Neuronal stem cell (in vitro differentiated cells): ENCODE measurements at regions not wholly inside any gene's neighbourhood (a gene's known extent, or its start where the extent isn't known, plus 50 kb on each side); places are given as distances from the start of the nearest gene placed in this dataset.

ENCODE experiments used
- DNase-seq: peaks from one replicate; pipeline ENCODE4 v3.0.0-alpha.2; 2013; ENCODE audit warnings: low spot score
- H2AFZ ChIP-seq: one replicate; pipeline ENCODE4 v1.6.1; 2013; ENCODE audit warnings: mild to moderate bottlenecking, low read length, inconsistent platforms
- H2AK5ac ChIP-seq: 2 replicates; pipeline ENCODE4 v1.6.1; 2013; ENCODE audit warnings: low read depth, mild to moderate bottlenecking, inconsistent platforms, low read length, moderate library complexity, mixed read lengths
- H2BK120ac ChIP-seq: 2 replicates; pipeline ENCODE4 v1.6.1; 2013; ENCODE audit warnings: low read depth, mild to moderate bottlenecking, inconsistent platforms, low read length, moderate library complexity, mixed read lengths
- H2BK12ac ChIP-seq: one replicate; pipeline ENCODE4 v1.6.1; 2013; ENCODE audit warnings: low read length, inconsistent platforms
- H2BK15ac ChIP-seq: 2 replicates; pipeline ENCODE4 v1.6.1; 2013; ENCODE audit warnings: mild to moderate bottlenecking, low read length, inconsistent platforms, mixed read lengths
- H2BK5ac ChIP-seq: one replicate; pipeline ENCODE4 v1.6.1; 2013; ENCODE audit warnings: inconsistent platforms, mild to moderate bottlenecking, low read length, moderate library complexity
- H3K14ac ChIP-seq: one replicate; pipeline ENCODE4 v1.6.1; 2013; ENCODE audit warnings: low read length, inconsistent platforms
- H3K18ac ChIP-seq: 2 replicates; pipeline ENCODE4 v1.6.1; 2013; ENCODE audit warnings: low read length, inconsistent platforms
- H3K23ac ChIP-seq: 2 replicates; pipeline ENCODE4 v1.6.1; 2013; ENCODE audit warnings: low read depth, mild to moderate bottlenecking, mixed read lengths, low read length, inconsistent platforms; ENCODE audit not compliant: poor library complexity
- H3K27ac ChIP-seq: replicated peaks from 3 replicates; pipeline ENCODE4 v1.5.1; 2013; ENCODE audit warnings: low read length, inconsistent platforms
- H3K27me3 ChIP-seq, 3 experiments: 2 replicates each; pipeline ENCODE4 v1.6.1; 2013; ENCODE audit warnings: low read length in 3 of 3, mild to moderate bottlenecking in 2 of 3, inconsistent platforms in 1 of 3, low read depth in 1 of 3, mixed read lengths in 1 of 3, moderate library complexity in 1 of 3; ENCODE audit not compliant: control insufficient read depth in 3 of 3, insufficient read depth in 3 of 3
- H3K36me3 ChIP-seq, 2 donors: replicated peaks in 1 of 2; 2 replicates each; pipeline ENCODE4 v1.6.1; 2013; ENCODE audit warnings: low read length in 2 of 2; ENCODE audit not compliant: control insufficient read depth in 2 of 2, insufficient read depth in 2 of 2
- H3K4ac ChIP-seq: 2 replicates; pipeline ENCODE4 v1.6.1; 2013; ENCODE audit warnings: inconsistent platforms, mild to moderate bottlenecking, low read length, moderate library complexity
- H3K4me1 ChIP-seq, 2 donors: 1 replicate in 1 of 2; 2 replicates in 1 of 2; pipeline ENCODE4 v1.6.1; 2013; ENCODE audit warnings: low read length in 2 of 2, low read depth in 1 of 2; ENCODE audit not compliant: control insufficient read depth in 2 of 2, insufficient read depth in 1 of 2
- H3K4me2 ChIP-seq: one replicate; pipeline ENCODE4 v1.6.1; 2013; ENCODE audit warnings: mild to moderate bottlenecking, low read length, inconsistent platforms; ENCODE audit not compliant: insufficient read depth, poor library complexity, severe bottlenecking
- H3K4me3 ChIP-seq, 2 donors: 2 replicates each; pipeline ENCODE4 v1.5.1; 2013; ENCODE audit warnings: low read length in 2 of 2, mild to moderate bottlenecking in 2 of 2, inconsistent platforms in 1 of 2, moderate library complexity in 1 of 2
- H3K79me1 ChIP-seq: one replicate; pipeline ENCODE4 v1.6.1; 2013; ENCODE audit warnings: low read depth, mild to moderate bottlenecking, inconsistent platforms, low read length, moderate library complexity
- H3K9ac ChIP-seq: one replicate; pipeline ENCODE4 v1.6.1; 2013; ENCODE audit warnings: mild to moderate bottlenecking, low read depth, low read length, inconsistent platforms; ENCODE audit not compliant: poor library complexity
- H3K9me3 ChIP-seq, 2 donors: replicated peaks in 1 of 2; 2 replicates each; pipeline versions ENCODE3 to v1.6.1; 2013; ENCODE audit warnings: low read length in 2 of 2, mild to moderate bottlenecking in 2 of 2, inconsistent platforms in 1 of 2, low read depth in 1 of 2, mixed read lengths in 1 of 2, moderate library complexity in 1 of 2; ENCODE audit not compliant: control insufficient read depth in 2 of 2, insufficient read depth in 1 of 2
- H4K8ac ChIP-seq: one replicate; pipeline ENCODE4 v1.6.1; 2013; ENCODE audit warnings: low read depth, mild to moderate bottlenecking, inconsistent platforms, low read length, moderate library complexity
- H4K91ac ChIP-seq: one replicate; pipeline ENCODE4 v1.6.1; 2013; ENCODE audit warnings: low read length, low read depth, mild to moderate bottlenecking, inconsistent platforms; ENCODE audit not compliant: poor library complexity
- WGBS, 2 donors: extraction: QIAGEN DNeasy Blood & Tissue Kit; methylation state at CpG; one replicate each; pipeline ENCODE4 v1.1.7; 2013; ENCODE audit warnings: missing lambda C conversion rate in 2 of 2, mixed read lengths in 1 of 2; ENCODE audit not compliant: insufficient read length in 2 of 2, insufficient replicate concordance in 1 of 2; ENCODE audit errors: extremely low coverage in 2 of 2; 5-methylcytosine and 5-hydroxymethylcytosine counted together

GRCh38 chr5:163134061-163134460, 303.3 kb upstream of the CCNG1 start:
- Histone ChIP-seq H3K4me1 (no peaks in the 10 kb centered on the region), H3K4me3 (no peak overlapping the region), H3K27me3 (no peaks in the 10 kb centered on the region), H2BK120ac (no peak overlapping the region), H2BK15ac (no peak overlapping the region), H3K4ac (no peak overlapping the region), H3K27ac (no peak overlapping the region), H3K23ac (no peak overlapping the region), H4K8ac (no peak overlapping the region), H2AFZ (no peak overlapping the region), H3K9me3 (no peaks in the 10 kb centered on the region), H3K79me1 (no peaks in the 10 kb centered on the region), H2BK5ac (no peak overlapping the region), H3K18ac (no peak overlapping the region), H4K91ac (no peak overlapping the region), H3K4me2 (no peak overlapping the region), H3K36me3 (no peaks in the 10 kb centered on the region), H2BK12ac (no peak overlapping the region), H3K9ac (no peak overlapping the region), H2AK5ac (no peak overlapping the region), H3K14ac (no peak overlapping the region)
- no peak for DNase-seq

- H3K14ac ChIP-seq, result no peak overlapping the region
- H3K4ac ChIP-seq, result no peak overlapping the region
- no peak overlapping the region for H2AK5ac ChIP-seq
- no peak overlapping the region for H3K27ac ChIP-seq
- no CpG with 5 or more reads among the region's 2 CpGs for WGBS, 2 donors
- no peak overlapping the region for H3K9ac ChIP-seq
- no peak overlapping the region for H2BK5ac ChIP-seq
- H3K23ac ChIP-seq, result no peak overlapping the region
- no peaks in the 10 kb centered on the region for H3K79me1 ChIP-seq
- no peak overlapping the region for H4K8ac ChIP-seq
- H2BK120ac ChIP-seq, result no peak overlapping the region
- no peak overlapping the region for H2AFZ ChIP-seq
- H3K4me3 ChIP-seq, result no peak overlapping the region
- no peaks in the 10 kb centered on the region for H3K9me3 ChIP-seq
- H3K4me1 ChIP-seq, result no peaks in the 10 kb centered on the region
- no peak overlapping the region for H3K18ac ChIP-seq
- no peak overlapping the region for H3K4me2 ChIP-seq
- H4K91ac ChIP-seq, result no peak overlapping the region
- H3K36me3 ChIP-seq, result no peaks in the 10 kb centered on the region
- no peak overlapping the region for H2BK15ac ChIP-seq
- no peak for DNase-seq
- no peak overlapping the region for H2BK12ac ChIP-seq
- H3K27me3 ChIP-seq, result no peaks in the 10 kb centered on the region
Observed at GRCh38 chr5:163135849-163136248, 301.5 kb upstream of the CCNG1 start.

- no peak overlapping the region for H4K91ac ChIP-seq
- no peak overlapping the region for H3K4me3 ChIP-seq
- H3K79me1 ChIP-seq, result peaks cover 2% of the 10 kb centered on the region
- H3K27ac ChIP-seq, result no peak overlapping the region
- H3K4me2 ChIP-seq, result no peak overlapping the region
- no peak overlapping the region for H3K14ac ChIP-seq
- H3K27me3 ChIP-seq, result no peaks in the 10 kb centered on the region
- no peak overlapping the region for H2BK12ac ChIP-seq
- H3K4me1 ChIP-seq, result no peaks in the 10 kb centered on the region
- no peak overlapping the region for H4K8ac ChIP-seq
- no peak overlapping the region for H3K9ac ChIP-seq
- H3K23ac ChIP-seq, result no peak overlapping the region
- H2BK15ac ChIP-seq, result no peak overlapping the region
- no peak overlapping the region for H2AFZ ChIP-seq
- no peak overlapping the region for H3K18ac ChIP-seq
- no peak overlapping the region for H3K4ac ChIP-seq
- peaks cover 0 to 1% of the 10 kb centered on the region in 2 donors for H3K9me3 ChIP-seq
- no peak overlapping the region for H2BK5ac ChIP-seq
- no peak overlapping the region for H2AK5ac ChIP-seq
- no peak for DNase-seq
- no peaks in the 10 kb centered on the region for H3K36me3 ChIP-seq
- no peak overlapping the region for H2BK120ac ChIP-seq
Observed at GRCh38 chr5:163161512-163161911, 275.9 kb upstream of the CCNG1 start.

GRCh38 chr5:163162645-163163044, 274.8 kb upstream of the CCNG1 start:
- H2BK15ac ChIP-seq, result no peak overlapping the region
- no peak overlapping the region for H2BK5ac ChIP-seq
- no peak overlapping the region for H3K27ac ChIP-seq
- H3K79me1 ChIP-seq, result peaks cover 2% of the 10 kb centered on the region
- H3K4me3 ChIP-seq, result no peak overlapping the region
- H2BK120ac ChIP-seq, result no peak overlapping the region
- peaks cover 0 to 1% of the 10 kb centered on the region in 2 donors for H3K9me3 ChIP-seq
- no peaks in the 10 kb centered on the region for H3K27me3 ChIP-seq
- H4K8ac ChIP-seq, result no peak overlapping the region
- no peak overlapping the region for H3K23ac ChIP-seq
- H3K4me1 ChIP-seq, result no peaks in the 10 kb centered on the region
- no peak overlapping the region for H3K9ac ChIP-seq
- H4K91ac ChIP-seq, result no peak overlapping the region
- no peak overlapping the region for H3K4me2 ChIP-seq
- no peak overlapping the region for H2AFZ ChIP-seq
- H2BK12ac ChIP-seq, result no peak overlapping the region
- DNase-seq, result no peak
- no peak overlapping the region for H3K18ac ChIP-seq
- no peak overlapping the region for H3K4ac ChIP-seq
- no peak overlapping the region for H2AK5ac ChIP-seq
- H3K36me3 ChIP-seq, result no peaks in the 10 kb centered on the region
- no peak overlapping the region for H3K14ac ChIP-seq
- WGBS, 2 donors, result no CpG with 5 or more reads among the region's 3 CpGs
